ENCODE measurements at regions not wholly inside any gene's neighbourhood (a gene's known extent, or its start where the extent isn't known, plus 50 kb on each side); places are given as distances from the start of the nearest gene placed in this dataset.
"Not testable (repeated sequence)": the region's sequence is repeated elsewhere in the genome, so short reads cannot be mapped to it uniquely, and the experiment has no call there.

- DNase-seq = no peak
Observed at GRCh38 chr1:55793856-55794255, 578.7 kb upstream of the USP24 start.

- DNase-seq = no peak
Observed at GRCh38 chr1:55792870-55793269, 577.7 kb upstream of the USP24 start.

DNA sequence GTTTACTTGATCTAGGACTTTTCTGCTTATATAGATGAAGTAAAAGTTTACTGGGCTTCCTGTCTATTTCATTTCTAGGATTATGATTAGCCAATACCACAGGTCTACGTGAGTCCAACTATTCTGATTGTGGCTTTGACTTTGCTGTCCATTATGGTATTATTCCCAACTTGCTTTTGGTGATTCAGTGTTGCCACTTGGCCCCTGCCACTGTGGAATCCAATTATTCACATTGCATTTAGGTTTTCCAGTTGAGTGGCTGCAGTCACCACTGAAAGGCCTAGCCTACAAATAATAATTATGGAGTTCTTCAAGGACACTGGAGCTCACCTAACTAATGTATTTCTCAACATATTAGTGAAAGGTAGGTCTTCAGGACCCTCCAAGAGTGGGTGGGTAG lies 574.3 kb upstream of the USP24 start:
- no peak for DNase-seq

DNA sequence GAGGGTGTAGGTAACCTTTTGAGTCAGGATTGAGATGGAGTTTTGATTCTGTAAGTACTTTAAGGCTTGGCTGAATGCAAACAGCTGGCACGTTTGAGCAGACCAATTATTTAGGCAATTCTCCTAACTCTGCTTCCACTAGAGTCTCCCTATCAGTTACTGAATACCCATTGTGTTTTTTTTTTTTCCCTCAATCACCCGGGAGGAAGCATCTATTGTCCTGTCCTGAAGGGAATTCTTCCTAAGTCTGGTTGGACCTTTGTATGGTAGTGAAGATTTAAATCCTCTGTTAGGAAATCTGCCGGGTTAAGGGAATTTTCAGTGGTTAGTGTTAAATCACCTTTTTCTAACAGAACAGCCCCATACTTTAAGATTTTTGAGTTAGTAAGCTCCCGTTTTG lies 571.2 kb upstream of the USP24 start:
- DNase-seq = no peak

DNA sequence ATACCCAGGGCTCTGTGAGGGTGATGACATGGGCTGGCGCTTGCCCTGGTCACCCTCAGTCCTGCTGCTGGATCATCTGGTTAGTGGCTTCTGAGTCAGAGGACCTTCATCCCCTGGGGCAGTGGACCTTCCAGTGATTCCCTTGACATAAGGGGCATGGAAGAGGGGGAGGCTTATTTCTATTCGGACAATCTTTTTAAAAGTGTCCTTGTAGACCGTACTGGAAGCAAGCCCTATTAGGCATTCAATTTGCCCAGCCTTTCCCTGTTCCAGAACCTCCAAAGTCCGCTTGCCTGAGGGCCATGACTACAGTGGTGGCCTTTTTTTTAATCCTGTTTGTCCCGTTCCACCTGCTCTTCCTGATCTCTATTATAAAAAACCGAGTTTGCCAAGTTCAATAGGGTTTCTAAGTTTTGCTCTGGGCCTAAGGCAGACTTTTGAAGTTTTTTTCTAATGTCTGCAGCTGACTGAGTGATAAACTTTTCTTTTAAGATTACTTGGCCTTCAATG lies 569.8 kb upstream of the USP24 start:
- not testable (repeated sequence) for DNase-seq

- no peak for DNase-seq
Observed at GRCh38 chr1:55781944-55782482, 566.8 kb upstream of the USP24 start.

GRCh38 chr1:55781003-55781402 lies 565.8 kb upstream of the USP24 start:
- no peak for DNase-seq

GRCh38 chr1:55777545-55777944 lies 562.4 kb upstream of the USP24 start:
- no peak for DNase-seq

DNA sequence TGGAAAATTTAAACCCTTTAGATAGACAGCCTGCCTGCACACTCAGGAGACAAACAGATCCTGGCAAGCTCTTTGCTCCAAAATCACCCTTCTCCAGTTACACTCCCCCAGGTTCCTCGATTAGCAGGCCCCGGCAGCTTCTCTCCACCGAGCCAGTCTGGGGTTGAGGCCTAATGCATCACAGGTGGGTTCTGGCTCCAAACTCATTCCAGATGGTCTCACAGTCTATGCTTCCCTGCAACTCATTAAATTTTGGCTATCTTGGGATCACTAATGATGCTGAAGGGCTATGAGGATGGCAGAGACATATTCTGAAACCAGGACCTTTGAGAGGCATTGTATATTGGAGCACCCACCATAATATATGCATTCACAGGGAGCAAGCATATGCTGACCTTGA lies 559.8 kb upstream of the USP24 start:
- no peak for DNase-seq

- DNase-seq = no peak
Observed at GRCh38 chr1:55774446-55774845, 559.3 kb upstream of the USP24 start.

DNA sequence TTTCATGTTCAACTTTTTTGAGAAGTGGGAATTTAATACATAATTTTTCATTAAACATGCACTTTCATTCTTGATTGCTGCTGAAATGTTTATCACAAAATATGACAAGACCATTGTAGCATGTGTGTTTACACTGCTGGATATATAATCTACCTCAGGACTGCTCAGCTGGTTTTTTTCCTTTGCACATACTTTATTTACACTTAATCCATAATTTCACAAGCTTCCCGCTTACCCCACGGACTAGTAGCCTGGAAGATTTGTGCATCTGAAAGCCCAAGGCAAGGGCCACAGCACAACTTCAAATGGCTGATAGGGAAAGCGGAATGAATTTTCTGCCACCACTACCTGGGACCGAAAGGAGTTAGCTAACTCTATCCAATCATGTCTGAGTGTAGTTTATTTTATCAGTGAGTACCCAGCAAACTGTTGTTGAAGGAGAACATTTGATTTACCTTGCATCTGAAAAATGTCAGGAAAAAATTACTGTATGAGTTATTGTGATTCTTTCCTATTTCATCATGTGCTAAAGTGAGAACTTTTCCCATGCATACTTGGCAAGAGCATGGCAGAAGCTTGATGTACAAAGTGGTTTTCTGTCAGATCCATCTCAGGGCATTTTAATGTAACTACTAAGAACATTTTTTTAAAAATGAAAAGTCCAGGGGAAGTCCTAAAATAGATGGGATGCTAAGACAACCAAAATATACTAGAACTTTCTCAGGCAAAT lies 558.2 kb upstream of the USP24 start:
- DNase-seq = no peak

GRCh38 chr1:55768327-55768952 lies 553.3 kb upstream of the USP24 start:
- no peak for DNase-seq

DNA sequence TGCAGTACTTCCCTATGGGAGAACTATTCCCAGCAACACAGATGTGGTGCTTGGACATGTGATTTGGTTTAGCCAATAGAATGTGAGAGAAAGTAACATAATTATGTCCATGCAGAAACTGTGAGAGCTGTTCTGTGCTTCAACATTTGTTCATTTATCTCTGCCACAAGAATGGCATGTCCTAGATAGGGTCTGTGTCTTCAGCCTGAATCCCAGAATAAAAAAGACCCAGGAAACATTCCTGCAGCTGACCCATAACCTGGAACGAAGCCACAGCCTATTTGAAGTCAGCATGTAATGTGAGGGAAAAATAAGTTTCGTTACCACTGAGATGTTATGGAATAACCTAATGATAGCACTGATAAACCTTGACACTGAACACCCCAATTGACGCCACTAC lies 552.0 kb upstream of the USP24 start:
- DNase-seq = no peak

DNA sequence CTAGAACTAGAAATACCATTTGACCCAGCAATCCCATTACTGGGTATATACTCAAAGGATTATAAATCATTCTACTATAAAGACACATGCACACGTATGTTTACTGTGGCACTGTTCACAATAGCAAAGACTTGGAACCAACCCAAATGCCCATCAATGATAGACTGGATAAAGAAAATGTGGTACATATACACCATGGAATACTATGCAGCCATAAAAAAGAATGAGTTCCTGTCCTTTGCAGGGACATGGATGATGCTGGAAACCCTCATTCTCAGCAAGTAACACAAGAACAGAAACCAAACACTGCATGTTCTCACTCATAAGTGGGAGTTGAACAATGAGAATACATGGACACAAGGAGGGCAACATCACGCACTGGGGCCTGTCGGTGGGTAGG lies 550.3 kb upstream of the USP24 start:
- not testable (repeated sequence) for DNase-seq

GRCh38 chr1:55751776-55752175 lies 536.6 kb upstream of the USP24 start:
- no peak for DNase-seq

GRCh38 chr1:55750628-55750995 lies 535.4 kb upstream of the USP24 start:
- no peak for DNase-seq

DNA sequence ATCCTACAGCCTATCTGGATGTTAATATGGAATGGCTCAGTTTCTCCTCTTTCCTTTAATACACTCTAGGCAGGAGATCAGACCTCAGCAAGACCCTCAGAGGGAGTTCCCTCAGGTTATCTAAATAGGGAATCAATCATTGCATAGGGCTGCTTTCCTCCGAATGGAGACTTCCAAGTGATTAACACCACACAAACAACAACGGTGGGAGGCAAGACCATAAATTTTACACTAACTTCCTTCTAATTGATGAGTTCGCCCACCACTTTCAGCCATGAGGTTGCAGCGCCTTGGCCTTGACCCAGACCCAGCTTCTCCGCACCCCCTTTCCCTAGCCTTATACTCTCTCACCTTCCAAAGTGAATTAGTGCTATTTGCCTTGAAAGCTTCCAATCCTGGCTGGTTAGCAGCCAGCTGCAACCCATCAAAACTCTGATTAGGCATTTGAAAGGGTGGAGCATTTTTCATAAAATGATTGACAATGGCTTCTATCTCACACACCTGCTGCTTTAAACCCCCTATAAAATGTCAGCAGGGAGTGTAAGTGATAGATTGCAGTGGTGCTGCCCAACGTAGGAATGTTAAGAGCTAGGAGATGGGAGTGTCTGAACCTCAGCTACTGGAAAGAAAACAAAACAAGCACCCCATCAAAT lies 534.9 kb upstream of the USP24 start:
- DNase-seq = no peak

- DNase-seq = no peak
Observed at GRCh38 chr1:55747408-55747841, 532.3 kb upstream of the USP24 start.

- no peak for DNase-seq
Observed at GRCh38 chr1:55746710-55747109, 531.5 kb upstream of the USP24 start.

- no peak for DNase-seq
Observed at GRCh38 chr1:55741516-55741915, 526.4 kb upstream of the USP24 start.

DNA sequence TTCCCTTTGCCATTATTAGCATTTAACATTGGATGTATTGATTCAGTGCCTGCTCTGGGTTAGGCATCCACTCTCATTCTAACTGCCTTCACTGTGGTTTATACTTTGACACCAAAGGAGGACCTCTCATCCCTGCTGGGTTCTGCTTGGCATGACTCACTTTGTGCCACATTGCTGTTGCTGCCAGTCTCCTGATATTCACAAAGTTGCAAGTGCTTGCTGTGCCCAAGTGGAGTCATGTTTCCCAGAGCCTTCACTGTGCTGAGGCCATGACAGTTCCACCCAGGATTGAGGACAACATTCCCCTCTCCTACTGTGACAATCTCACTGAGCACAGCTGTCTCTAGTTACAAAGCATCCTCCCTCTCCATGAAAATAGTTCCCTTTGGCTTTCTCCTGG lies 519.9 kb upstream of the USP24 start:
- no peak for DNase-seq

DNA sequence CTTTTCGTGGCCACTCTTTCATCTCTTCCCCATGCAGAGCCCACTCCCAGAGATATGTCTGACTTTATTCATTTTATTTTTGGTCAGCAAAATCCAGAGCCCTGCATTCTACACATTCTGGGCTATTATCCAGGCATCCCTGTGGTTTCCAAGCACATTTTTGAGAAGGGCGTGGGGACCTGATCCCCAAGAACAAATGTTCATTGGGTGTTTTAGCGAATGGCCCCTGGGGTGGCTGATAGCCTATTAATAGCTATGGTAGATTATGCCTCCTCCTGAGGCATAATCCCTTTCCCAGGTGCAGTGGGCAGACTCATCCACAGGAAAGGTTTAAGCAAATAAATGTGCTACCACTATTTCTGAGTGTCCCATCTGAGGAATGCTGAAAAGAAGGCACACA lies 511.8 kb upstream of the USP24 start:
- DNase-seq = no peak

DNA sequence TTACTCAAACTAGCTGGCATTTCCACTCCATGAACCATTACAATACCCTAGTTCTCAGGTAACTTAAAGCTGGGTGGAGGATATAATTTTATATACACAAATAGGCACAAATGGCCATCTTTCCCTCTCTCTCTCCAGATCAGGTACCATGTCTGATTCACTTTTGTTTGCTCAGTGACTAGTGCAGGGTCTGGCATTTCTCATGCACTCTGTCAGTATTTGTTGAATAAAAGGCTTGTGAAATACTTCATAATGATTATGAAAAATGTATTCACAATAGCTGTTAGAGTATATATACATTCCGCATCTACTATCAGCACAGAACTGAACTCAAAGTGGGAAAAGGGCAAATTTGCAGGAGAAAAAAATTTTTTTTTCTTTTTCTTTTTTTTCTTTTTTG lies 510.2 kb upstream of the USP24 start:
- DNase-seq = no peak
